Parathyroid adenoma (tissue), 2 donors: ENCODE measurements at regions not wholly inside any gene's neighbourhood (a gene's known extent, or its start where the extent isn't known, plus 50 kb on each side); places are given as distances from the start of the nearest gene placed in this dataset.
A peak's percentile ranks its signal among the peaks of the same experiment; 100 is the strongest.

ENCODE experiments used
- H2AFZ ChIP-seq: fragments of 300-600 bp; sonication (generic); one replicate; pipeline ENCODE4 v1.7.0; 2017; ENCODE audit warnings: antibody characterized with exemption, mild to moderate bottlenecking
- H3K27ac ChIP-seq: fragments of 300-600 bp; sonication (generic); one replicate; pipeline ENCODE4 v1.7.0; 2017
- H3K27me3 ChIP-seq: fragments of 300-600 bp; sonication (generic); one replicate; pipeline ENCODE4 v1.7.0; 2017; ENCODE audit warnings: low read length; ENCODE audit not compliant: control insufficient read depth, insufficient read depth
- H3K36me3 ChIP-seq: fragments of 300-600 bp; sonication (generic); one replicate; pipeline ENCODE4 v1.7.0; 2017; ENCODE audit warnings: low read length; ENCODE audit not compliant: control insufficient read depth, insufficient read depth
- H3K4me1 ChIP-seq: fragments of 300-600 bp; sonication (generic); one replicate; pipeline ENCODE4 v1.7.0; 2017; ENCODE audit warnings: control low read depth
- H3K4me2 ChIP-seq: fragments of 300-600 bp; sonication (generic); one replicate; pipeline ENCODE4 v1.7.0; 2017; ENCODE audit warnings: low read length
- H3K4me3 ChIP-seq: fragments of 300-600 bp; sonication (generic); one replicate; pipeline ENCODE4 v1.7.0; 2017; ENCODE audit warnings: low read depth, low read length
- H3K79me2 ChIP-seq: fragments of 300-600 bp; sonication (generic); one replicate; pipeline ENCODE4 v1.7.0; 2017; ENCODE audit warnings: control low read depth
- H3K9ac ChIP-seq: fragments of 300-600 bp; sonication (generic); one replicate; pipeline ENCODE4 v1.7.0; 2017; ENCODE audit warnings: mild to moderate bottlenecking
- H3K9me3 ChIP-seq: fragments of 300-600 bp; sonication (generic); one replicate; pipeline ENCODE4 v1.7.0; 2017; ENCODE audit warnings: low read length; ENCODE audit not compliant: control insufficient read depth
- TF ChIP-seq, protein P1 (sequence below): fragments of 300-600 bp; sonication (generic); IDR thresholded peaks from one replicate; pipeline ENCODE4 v1.7.0; 2017; ENCODE audit warnings: antibody characterized with exemption, mild to moderate bottlenecking
- donor health status: primary hyperparathyroidism.

DNA sequence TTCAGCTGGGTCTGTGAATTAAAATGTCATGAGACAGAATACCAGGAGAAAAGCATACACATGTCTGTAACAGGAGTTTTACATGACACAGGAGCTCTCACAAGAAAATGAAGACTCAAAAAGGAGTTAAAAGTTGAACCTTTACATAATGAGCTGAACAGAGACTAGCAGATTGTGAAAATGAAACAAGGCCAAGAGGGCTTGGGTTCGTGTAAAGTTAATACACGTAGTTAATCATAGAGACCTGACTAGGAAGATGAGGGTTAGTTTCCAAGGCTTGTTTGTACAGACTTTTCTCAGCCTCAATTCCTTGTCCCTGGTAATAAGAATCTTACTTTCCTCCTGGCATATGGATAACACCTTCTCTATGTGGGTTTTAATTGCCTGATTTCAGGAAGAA lies 1294.0 kb downstream of the MAT2B start:
- Histone ChIP-seq H2AFZ (no peak overlapping the region), H3K27ac (no peak overlapping the region), H3K36me3 (no peaks in the 10 kb centered on the region), H3K79me2 (no peaks in the 10 kb centered on the region), H3K4me2 (no peak overlapping the region), H3K9me3 (no peaks in the 10 kb centered on the region), H3K4me3 (no peak overlapping the region), H3K4me1 (no peaks in the 10 kb centered on the region), H3K27me3 (no peaks in the 10 kb centered on the region), H3K9ac (no peak overlapping the region)
- TF ChIP-seq, protein P1, sequence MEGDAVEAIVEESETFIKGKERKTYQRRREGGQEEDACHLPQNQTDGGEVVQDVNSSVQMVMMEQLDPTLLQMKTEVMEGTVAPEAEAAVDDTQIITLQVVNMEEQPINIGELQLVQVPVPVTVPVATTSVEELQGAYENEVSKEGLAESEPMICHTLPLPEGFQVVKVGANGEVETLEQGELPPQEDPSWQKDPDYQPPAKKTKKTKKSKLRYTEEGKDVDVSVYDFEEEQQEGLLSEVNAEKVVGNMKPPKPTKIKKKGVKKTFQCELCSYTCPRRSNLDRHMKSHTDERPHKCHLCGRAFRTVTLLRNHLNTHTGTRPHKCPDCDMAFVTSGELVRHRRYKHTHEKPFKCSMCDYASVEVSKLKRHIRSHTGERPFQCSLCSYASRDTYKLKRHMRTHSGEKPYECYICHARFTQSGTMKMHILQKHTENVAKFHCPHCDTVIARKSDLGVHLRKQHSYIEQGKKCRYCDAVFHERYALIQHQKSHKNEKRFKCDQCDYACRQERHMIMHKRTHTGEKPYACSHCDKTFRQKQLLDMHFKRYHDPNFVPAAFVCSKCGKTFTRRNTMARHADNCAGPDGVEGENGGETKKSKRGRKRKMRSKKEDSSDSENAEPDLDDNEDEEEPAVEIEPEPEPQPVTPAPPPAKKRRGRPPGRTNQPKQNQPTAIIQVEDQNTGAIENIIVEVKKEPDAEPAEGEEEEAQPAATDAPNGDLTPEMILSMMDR, result no peak

DNA sequence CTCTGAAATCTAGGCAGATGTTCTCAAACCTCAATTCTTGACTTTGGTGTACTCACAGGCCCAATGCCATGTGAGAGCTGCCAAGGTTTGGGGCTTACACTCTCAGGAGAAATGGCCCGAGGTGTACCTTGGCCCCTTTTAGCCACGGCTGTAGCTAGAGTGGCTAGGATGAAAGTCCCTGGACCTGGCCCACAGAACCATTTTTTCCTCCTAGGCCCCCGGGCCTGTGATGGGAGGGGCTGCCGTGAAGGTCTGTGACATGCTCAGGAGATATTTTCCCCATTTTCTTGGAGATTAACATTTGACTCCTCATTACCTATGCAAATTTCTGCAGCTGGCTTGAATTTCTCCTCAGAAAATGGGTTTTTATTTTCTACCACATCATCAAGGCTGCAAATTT lies 1296.5 kb downstream of the MAT2B start:
- Histone ChIP-seq H3K4me2 (no peak overlapping the region), H3K27ac (no peak overlapping the region), H2AFZ (no peak overlapping the region), H3K36me3 (no peaks in the 10 kb centered on the region), H3K9ac (no peak overlapping the region), H3K79me2 (no peaks in the 10 kb centered on the region), H3K4me3 (no peak overlapping the region), H3K4me1 (no peaks in the 10 kb centered on the region), H3K9me3 (no peaks in the 10 kb centered on the region), H3K27me3 (no peaks in the 10 kb centered on the region)
- TF ChIP-seq, protein P1, result no peak

- no peaks in the 10 kb centered on the region for H3K27me3 ChIP-seq
- H3K4me1 ChIP-seq, result no peaks in the 10 kb centered on the region
- no peaks in the 10 kb centered on the region for H3K36me3 ChIP-seq
- H3K4me3 ChIP-seq, result no peak overlapping the region
- H3K4me2 ChIP-seq, result no peak overlapping the region
- TF ChIP-seq, protein P1, result no peak
- no peak overlapping the region for H2AFZ ChIP-seq
- no peak overlapping the region for H3K9ac ChIP-seq
- H3K79me2 ChIP-seq, result no peaks in the 10 kb centered on the region
- H3K27ac ChIP-seq, result no peak overlapping the region
- no peaks in the 10 kb centered on the region for H3K9me3 ChIP-seq
These were observed 1304.4 kb downstream of the MAT2B start for GRCh38 chr5:164809821-164810220.

GRCh38 chr5:164818445-164818844 lies 1313.0 kb downstream of the MAT2B start:
- TF ChIP-seq, protein P1, result no peak
- no peak overlapping the region for H3K4me2 ChIP-seq
- H3K36me3 ChIP-seq, result no peaks in the 10 kb centered on the region
- no peaks in the 10 kb centered on the region for H3K9me3 ChIP-seq
- H3K9ac ChIP-seq, result no peak overlapping the region
- H3K4me1 ChIP-seq, result no peaks in the 10 kb centered on the region
- no peak overlapping the region for H2AFZ ChIP-seq
- no peak overlapping the region for H3K4me3 ChIP-seq
- H3K27ac ChIP-seq, result no peak overlapping the region
- no peaks in the 10 kb centered on the region for H3K27me3 ChIP-seq
- H3K79me2 ChIP-seq, result no peaks in the 10 kb centered on the region

- H3K4me1 ChIP-seq, result no peaks in the 10 kb centered on the region
- no peak overlapping the region for H3K27ac ChIP-seq
- peak overlapping the region; percentile 6 for H3K4me3 ChIP-seq
- TF ChIP-seq, protein P1, result no peak
- H3K4me2 ChIP-seq, result peak overlapping the region; percentile 25
- H3K27me3 ChIP-seq, result no peaks in the 10 kb centered on the region
- H2AFZ ChIP-seq, result no peak overlapping the region
- no peaks in the 10 kb centered on the region for H3K36me3 ChIP-seq
- H3K9ac ChIP-seq, result no peak overlapping the region
- H3K9me3 ChIP-seq, result no peaks in the 10 kb centered on the region
- no peaks in the 10 kb centered on the region for H3K79me2 ChIP-seq
These were observed 1319.3 kb downstream of the MAT2B start for GRCh38 chr5:164824671-164825070.
